HepG2 (cell line): ENCODE measurements at regions not wholly inside any gene's neighbourhood (a gene's known extent, or its start where the extent isn't known, plus 50 kb on each side); places are given as distances from the start of the nearest gene placed in this dataset.

ENCODE experiments used
- ATAC-seq: fragments of 200-7000 bp; cut with Tn5 transposase; 3 replicates; pipeline ENCODE4 v1.9.1; 2020; ENCODE audit warnings: mild to moderate bottlenecking, moderate library complexity
- BruUV-seq: library from RNA; stranded (reverse); fragments of 400-500 nt; replicated peaks from 2 replicates; lab custom pipeline; 2021; lab: Mats Ljungman, UMichigan
- CTCF ChIA-PET: fragments of 300-600 bp; formaldehyde crosslinking; extraction: SDS; loops from one replicate; lab custom pipeline; 2021; ENCODE audit warnings: low total read pairs, inconsistent platforms, low intra/inter-chr PET ratio; lab: Yijun Ruan, JAX
- POLR2A ChIA-PET: fragments of 350-600 bp; sonication (Branson Sonifier 250); formaldehyde crosslinking; loops from one replicate; lab custom pipeline; 2020; ENCODE audit warnings: antibody characterized with exemption, inconsistent platforms; lab: Yijun Ruan, JAX
- DNase-seq: peaks from one replicate; pipeline ENCODE4 v3.0.0-alpha.2; 2015; ENCODE audit warnings: low spot score
- FAIRE-seq: peaks from 3 replicates; lab custom pipeline; 2011; peaks lifted over from hg19 to GRCh38; lab: Jason Lieb, UNC
- H2AFZ ChIP-seq: one replicate; pipeline ENCODE4 v1.6.1; 2011; ENCODE audit warnings: low read length, inconsistent platforms
- H3K27ac ChIP-seq: fragments of 300-600 bp; 3 replicates; pipeline ENCODE4 v1.8.0; 2011; ENCODE audit warnings: mixed run types, mild to moderate bottlenecking, mixed read lengths, low read length, inconsistent platforms; ENCODE audit not compliant: insufficient read depth; ENCODE audit errors: extremely low read length
- H3K27me3 ChIP-seq, 2 experiments: fragments of 200-600 bp in 1 of 2; 2 replicates in 1 of 2; 3 replicates in 1 of 2; pipeline versions ENCODE4 v1.6.0 to v1.8.0; 2011; ENCODE audit warnings: low read length in 2 of 2, mild to moderate bottlenecking in 2 of 2, moderate library complexity in 2 of 2, inconsistent platforms in 1 of 2; ENCODE audit not compliant: insufficient read depth in 2 of 2, control insufficient read depth in 1 of 2
- H3K36me3 ChIP-seq, 2 experiments: fragments of 200-600 bp in 1 of 2; replicated peaks in 1 of 2; 2 replicates in 1 of 2; 3 replicates in 1 of 2; pipeline versions ENCODE4 v1.5.1 to v1.8.0; 2011; ENCODE audit warnings: low read length in 2 of 2, inconsistent platforms in 1 of 2; ENCODE audit not compliant: insufficient read depth in 2 of 2, control insufficient read depth in 1 of 2
- H3K4me1 ChIP-seq: 2 replicates; pipeline ENCODE4 v1.5.1; 2012; ENCODE audit warnings: low read length, inconsistent platforms; ENCODE audit not compliant: insufficient read depth
- H3K4me2 ChIP-seq: 2 replicates; pipeline ENCODE4 v1.6.0; 2011; ENCODE audit warnings: low read depth, low read length, inconsistent platforms
- H3K4me3 ChIP-seq, 3 experiments: fragments of 200-600 bp in 1 of 3; sonication (generic), shearing (Covaris generic) in 1 of 3; replicated peaks in 1 of 3; 2 replicates each; pipeline ENCODE4 v1.5.1; 2011 to 2016; ENCODE audit warnings: low read length in 3 of 3, inconsistent platforms in 2 of 3, low read depth in 2 of 3, mild to moderate bottlenecking in 2 of 3, control low read depth in 1 of 3, mixed read lengths in 1 of 3; ENCODE audit not compliant: insufficient read depth in 1 of 3
- H3K79me2 ChIP-seq: one replicate; pipeline ENCODE4 v1.6.1; 2011; ENCODE audit warnings: low read length, inconsistent platforms; ENCODE audit not compliant: insufficient read depth
- H3K9ac ChIP-seq: 2 replicates; pipeline ENCODE4 v1.6.0; 2011; ENCODE audit warnings: mild to moderate bottlenecking, low read depth, low read length, inconsistent platforms; ENCODE audit not compliant: insufficient read depth
- H3K9me3 ChIP-seq: 2 replicates; pipeline ENCODE4 v1.5.1; 2012; ENCODE audit warnings: mild to moderate bottlenecking, low read length
- H4K20me1 ChIP-seq: 2 replicates; pipeline ENCODE4 v1.6.0; 2011; ENCODE audit warnings: inconsistent platforms, mild to moderate bottlenecking, low read length, moderate library complexity; ENCODE audit not compliant: insufficient read depth
- CREB1 ChIP-seq, 2 experiments: fragments of 450-650 bp in 1 of 2; IDR thresholded peaks; 2 replicates each; pipeline ENCODE4 v1.6.1; 2016 to 2017; ENCODE audit warnings: control low read depth in 1 of 2, mild to moderate bottlenecking in 1 of 2, missing compliant biosample characterization in 1 of 2, missing genetic modification characterization in 1 of 2
- MLX ChIP-seq: IDR thresholded peaks from 2 replicates; pipeline ENCODE4 v1.6.1; 2016
- ZNF460 ChIP-seq: sonication (generic); formaldehyde crosslinking; IDR thresholded peaks from 2 replicates; pipeline ENCODE4 v1.5.1; 2020; ENCODE audit warnings: missing genetic modification reagents, mild to moderate bottlenecking, borderline replicate concordance
- ZSCAN30 ChIP-seq: sonication (generic); formaldehyde crosslinking; IDR thresholded peaks from 2 replicates; pipeline ENCODE4 v1.5.0; 2020; ENCODE audit warnings: mild to moderate bottlenecking, missing genetic modification reagents
- WGBS: methylation state at CpG from one replicate; pipeline ENCODE4 v1.1.6; 2017; ENCODE audit warnings: low lambda C conversion rate; 5-methylcytosine and 5-hydroxymethylcytosine counted together
- in situ Hi-C: cut with HindIII; loops from 2 replicates; pipeline ENCODE4 v1.10.0; 2017; ENCODE audit warnings: low pct_unique_long_range_greater_than_20kb; ENCODE audit not compliant: extremely low pct_ligation_motif_present
- intact Hi-C: fragments of 100-400 bp; cut with micrococcal nuclease; formaldehyde crosslinking; loops from one replicate; pipeline ENCODE4 v1.10.0; 2022; ENCODE audit not compliant: unreplicated experiment

GRCh38 chr13:26463848-26464247 lies 93.6 kb upstream of the WASF3 start:
- in situ Hi-C loops, result no loop called here
- BruUV-seq, result no TSS peak

DNA sequence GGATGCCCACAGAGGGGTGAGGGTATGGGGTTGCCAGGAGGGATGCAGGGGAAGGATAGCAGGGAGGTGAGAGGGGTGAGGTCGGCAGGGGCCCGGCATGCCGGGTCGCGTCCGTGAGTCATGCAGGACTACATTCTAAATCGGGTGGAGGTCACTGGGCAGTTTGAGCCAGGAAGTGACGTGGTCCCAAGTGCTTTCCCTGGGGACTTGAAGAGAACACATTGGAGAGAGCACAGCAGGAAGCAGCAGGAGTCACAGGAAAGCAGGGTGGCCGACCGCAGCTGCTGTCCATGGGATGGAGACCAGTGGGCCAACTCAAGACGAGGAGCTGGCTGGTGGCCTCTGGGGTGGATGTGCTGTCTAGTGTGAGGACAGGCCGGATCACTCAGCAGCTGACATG lies 92.0 kb upstream of the WASF3 start:
- Histone ChIP-seq H3K36me3 (no peaks in the 10 kb centered on the region), H3K27ac (no peak overlapping the region), H3K4me3 (no peak overlapping the region), H2AFZ (no peak overlapping the region), H3K27me3 (peaks cover 0 to 10% of the 10 kb centered on the region in 2 experiments; a peak in 3 of 5 replicates), H3K9ac (no peak overlapping the region), H4K20me1 (no peaks in the 10 kb centered on the region), H3K4me1 (no peaks in the 10 kb centered on the region), H3K79me2 (no peaks in the 10 kb centered on the region), H3K4me2 (no peak overlapping the region), H3K9me3 (no peaks in the 10 kb centered on the region)
- WGBS, result 63% methylated on average over 10 of the region's 12 CpGs
- ATAC-seq (no peak), FAIRE-seq (no peak), DNase-seq (no peak)
- intact Hi-C loops (no loop called here), in situ Hi-C loops (no loop called here)
- POLR2A ChIA-PET, result no interaction called here
- TF ChIP-seq ZSCAN30 (no peak), CREB1 (IDR thresholded peaks at IDR 0.05) (0 out of 2 replicates have a peak, but pooled peaks have one; percentile 32), CREB1 (CRISPR knock-in tag; IDR thresholded peaks at IDR 0.05) (no peak)
- BruUV-seq, result no TSS peak
- CTCF ChIA-PET, result no interaction called here

More at GRCh38 chr13:26463848-26464247, 93.6 kb upstream of the WASF3 start:
- H3K36me3 ChIP-seq, result no peaks in the 10 kb centered on the region
- no peak overlapping the region for H3K4me2 ChIP-seq
- CTCF ChIA-PET, result no interaction called here
- no peaks in the 10 kb centered on the region for H3K79me2 ChIP-seq
- no peaks in the 10 kb centered on the region for H3K9me3 ChIP-seq
- no peaks in the 10 kb centered on the region for H3K4me1 ChIP-seq
- H3K27me3 ChIP-seq, result peaks cover 0 to 10% of the 10 kb centered on the region in 2 experiments; a peak in 3 of 5 replicates
- no peak overlapping the region for H3K27ac ChIP-seq
- no peak overlapping the region for H3K4me3 ChIP-seq
- no peak overlapping the region for H2AFZ ChIP-seq
- ATAC-seq (no peak), DNase-seq (no peak), FAIRE-seq (no peak)
- no peak for TF ChIP-seq ZNF460 (CRISPR knock-in tag)
- no peak for TF ChIP-seq MLX (CRISPR knock-in tag)
- TF ChIP-seq, all 625 proteins: peak for 0
- 9% methylated on average over 5 of the region's 5 CpGs for WGBS
- POLR2A ChIA-PET, result no interaction called here
- Histone ChIP-seq H3K9ac (no peak overlapping the region), H4K20me1 (no peaks in the 10 kb centered on the region)
- intact Hi-C loops, result no loop called here
